ENCODE measurements at regions not wholly inside any gene's neighbourhood (a gene's known extent, or its start where the extent isn't known, plus 50 kb on each side); places are given as distances from the start of the nearest gene placed in this dataset.

GRCh38 chr10:83427101-83427500 is 712.2 kb upstream of the GHITM start:
- 4% methylated on average over 3 of the region's 4 CpGs for WGBS (ENCODE audit: missing lambda C conversion rate)
- H3K4me2 ChIP-seq = no peak overlapping the region
- H3K27ac ChIP-seq = no peak overlapping the region
- ChIA-PET POLR2A (no interaction called here), CTCF (no interaction called here)
- H3K4me3 ChIP-seq = no peak overlapping the region
- H3K9me3 ChIP-seq = no peaks in the 10 kb centered on the region
- no peak for FAIRE-seq
- ATAC-seq = no peak
- TF ChIP-seq POLR2A (IDR thresholded peaks at IDR 0.05; ENCODE audit: low read length) = no peak
- no peak for TF ChIP-seq HEYL (CRISPR knock-in tag; IDR thresholded peaks at IDR 0.05)
- no peak for DNase-seq (ENCODE audit: low read depth in 1 of 2, low spot score in 1 of 2)
- H3K4me1 ChIP-seq = no peaks in the 10 kb centered on the region

- WGBS (ENCODE audit: missing lambda C conversion rate) = 7% methylated on average over 8 of the region's 8 CpGs
- ATAC-seq (no peak), DNase-seq (ENCODE audit: low read depth in 1 of 2, low spot score in 1 of 2) (no peak), FAIRE-seq (no peak)
- CTCF ChIA-PET = no interaction called here
- Histone ChIP-seq H3K9me3 (0 out of 3 replicates have a peak, but pooled peaks cover 3% of the 10 kb centered on the region), H3K4me2 (no peak overlapping the region), H3K27ac (no peak overlapping the region), H3K4me3 (no peak overlapping the region), H3K4me1 (no peaks in the 10 kb centered on the region)
- TF ChIP-seq RARB (CRISPR knock-in tag; IDR thresholded peaks at IDR 0.05) (no peak), PHF8 (IDR thresholded peaks at IDR 0.05; ENCODE audit: borderline replicate concordance, low read depth) (no peak), HOXB5 (CRISPR knock-in tag; IDR thresholded peaks at IDR 0.05) (no peak), HOXA7 (CRISPR knock-in tag; IDR thresholded peaks at IDR 0.05) (no peak), ZSCAN20 (CRISPR knock-in tag; IDR thresholded peaks at IDR 0.05) (no peak)
- TF ChIP-seq, protein P1, sequence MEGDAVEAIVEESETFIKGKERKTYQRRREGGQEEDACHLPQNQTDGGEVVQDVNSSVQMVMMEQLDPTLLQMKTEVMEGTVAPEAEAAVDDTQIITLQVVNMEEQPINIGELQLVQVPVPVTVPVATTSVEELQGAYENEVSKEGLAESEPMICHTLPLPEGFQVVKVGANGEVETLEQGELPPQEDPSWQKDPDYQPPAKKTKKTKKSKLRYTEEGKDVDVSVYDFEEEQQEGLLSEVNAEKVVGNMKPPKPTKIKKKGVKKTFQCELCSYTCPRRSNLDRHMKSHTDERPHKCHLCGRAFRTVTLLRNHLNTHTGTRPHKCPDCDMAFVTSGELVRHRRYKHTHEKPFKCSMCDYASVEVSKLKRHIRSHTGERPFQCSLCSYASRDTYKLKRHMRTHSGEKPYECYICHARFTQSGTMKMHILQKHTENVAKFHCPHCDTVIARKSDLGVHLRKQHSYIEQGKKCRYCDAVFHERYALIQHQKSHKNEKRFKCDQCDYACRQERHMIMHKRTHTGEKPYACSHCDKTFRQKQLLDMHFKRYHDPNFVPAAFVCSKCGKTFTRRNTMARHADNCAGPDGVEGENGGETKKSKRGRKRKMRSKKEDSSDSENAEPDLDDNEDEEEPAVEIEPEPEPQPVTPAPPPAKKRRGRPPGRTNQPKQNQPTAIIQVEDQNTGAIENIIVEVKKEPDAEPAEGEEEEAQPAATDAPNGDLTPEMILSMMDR (IDR thresholded peaks at IDR 0.05) = no peak
- POLR2A ChIA-PET = no interaction called here
Observed at GRCh38 chr10:83432261-83433045, 706.9 kb upstream of the GHITM start.

DNA sequence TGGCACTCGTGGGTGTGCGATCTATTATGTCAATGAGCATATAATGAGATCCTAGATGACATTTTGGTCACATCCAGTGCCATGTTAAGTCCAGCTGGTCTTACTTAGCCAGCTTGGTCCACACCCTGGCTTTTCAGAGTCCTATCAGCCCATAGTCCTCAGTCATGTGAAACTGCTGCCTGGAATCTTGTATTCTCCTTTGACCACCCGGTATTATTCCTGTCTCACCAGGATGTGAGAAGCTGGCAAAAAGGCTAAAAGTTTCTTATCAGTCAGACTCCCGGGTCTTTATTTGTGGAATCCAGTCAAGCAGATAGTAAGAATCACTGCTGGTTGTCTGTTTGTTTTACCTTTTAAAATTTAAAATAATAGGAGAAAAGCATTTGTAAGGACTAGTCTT is 705.6 kb upstream of the GHITM start:
- Histone ChIP-seq H3K4me1 (no peaks in the 10 kb centered on the region), H3K27ac (no peak overlapping the region), H3K4me2 (no peak overlapping the region), H3K9me3 (0 out of 3 replicates have a peak, but pooled peaks cover 3% of the 10 kb centered on the region), H3K4me3 (no peak overlapping the region)
- ATAC-seq = no peak
- no peak for DNase-seq (ENCODE audit: low read depth in 1 of 2, low spot score in 1 of 2)
- 8% methylated on average over 4 of the region's 4 CpGs for WGBS (ENCODE audit: missing lambda C conversion rate)
- no peak for FAIRE-seq
- TF ChIP-seq SREBF2 (IDR thresholded peaks at IDR 0.05) (no peak), BHLHE40 (IDR thresholded peaks at IDR 0.05; ENCODE audit: low read depth, low read length) (no peak), ZSCAN20 (CRISPR knock-in tag; IDR thresholded peaks at IDR 0.05) (no peak), ZNF302 (CRISPR knock-in tag; IDR thresholded peaks at IDR 0.05) (no peak), CHD4 (IDR thresholded peaks at IDR 0.05; ENCODE audit: borderline replicate concordance) (no peak), CBX8 (IDR thresholded peaks at IDR 0.05) (no peak), MAZ (IDR thresholded peaks at IDR 0.05; ENCODE audit: borderline replicate concordance, low read depth, low read length) (no peak), CEBPB (IDR thresholded peaks at IDR 0.05) (no peak), MAX (IDR thresholded peaks at IDR 0.05) (no peak), EHMT2 (IDR thresholded peaks at IDR 0.05; ENCODE audit: low read depth) (no peak), ELK1 (IDR thresholded peaks at IDR 0.05; ENCODE audit: low read depth, low read length) (no peak), RFX5 (IDR thresholded peaks at IDR 0.05) (no peak), FOXS1 (CRISPR knock-in tag; IDR thresholded peaks at IDR 0.05) (no peak)
- TF ChIP-seq, protein P2, sequence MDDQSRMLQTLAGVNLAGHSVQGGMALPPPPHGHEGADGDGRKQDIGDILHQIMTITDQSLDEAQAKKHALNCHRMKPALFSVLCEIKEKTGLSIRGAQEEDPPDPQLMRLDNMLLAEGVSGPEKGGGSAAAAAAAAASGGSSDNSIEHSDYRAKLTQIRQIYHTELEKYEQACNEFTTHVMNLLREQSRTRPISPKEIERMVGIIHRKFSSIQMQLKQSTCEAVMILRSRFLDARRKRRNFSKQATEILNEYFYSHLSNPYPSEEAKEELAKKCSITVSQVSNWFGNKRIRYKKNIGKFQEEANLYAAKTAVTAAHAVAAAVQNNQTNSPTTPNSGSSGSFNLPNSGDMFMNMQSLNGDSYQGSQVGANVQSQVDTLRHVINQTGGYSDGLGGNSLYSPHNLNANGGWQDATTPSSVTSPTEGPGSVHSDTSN (IDR thresholded peaks at IDR 0.05) = no peak
- TF ChIP-seq, protein P3, sequence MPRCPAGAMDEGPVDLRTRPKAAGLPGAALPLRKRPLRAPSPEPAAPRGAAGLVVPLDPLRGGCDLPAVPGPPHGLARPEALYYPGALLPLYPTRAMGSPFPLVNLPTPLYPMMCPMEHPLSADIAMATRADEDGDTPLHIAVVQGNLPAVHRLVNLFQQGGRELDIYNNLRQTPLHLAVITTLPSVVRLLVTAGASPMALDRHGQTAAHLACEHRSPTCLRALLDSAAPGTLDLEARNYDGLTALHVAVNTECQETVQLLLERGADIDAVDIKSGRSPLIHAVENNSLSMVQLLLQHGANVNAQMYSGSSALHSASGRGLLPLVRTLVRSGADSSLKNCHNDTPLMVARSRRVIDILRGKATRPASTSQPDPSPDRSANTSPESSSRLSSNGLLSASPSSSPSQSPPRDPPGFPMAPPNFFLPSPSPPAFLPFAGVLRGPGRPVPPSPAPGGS (IDR thresholded peaks at IDR 0.05) = no peak
- POLR2A ChIA-PET = no interaction called here
- CTCF ChIA-PET = interaction anchor here (0.9 kb wide), 1 partner anchor 438 kb away, joined by 3 read pairs; no protein-coding TSS in a partner anchor

Data from A549 (cell line).